NCI-H2227 treated with DMSO at 0.1 percent for 48 hours (cell line): ENCODE measurements at regions not wholly inside any gene's neighbourhood (a gene's known extent, or its start where the extent isn't known, plus 50 kb on each side); places are given as distances from the start of the nearest gene placed in this dataset.
"Not testable (repeated sequence)": the region's sequence is repeated elsewhere in the genome, so short reads cannot be mapped to it uniquely, and the experiment has no call there.

Experiments used
- DNase-seq: peaks from one replicate; lab custom pipeline; 2025; lab: John Stamatoyannopoulos, UW

- DNase-seq, result peak; percentile 17
These were observed 214.6 kb downstream of the PHETA1 start for GRCh38 chr12:111154147-111154834.

GRCh38 chr12:111152561-111152960 is 216.3 kb downstream of the PHETA1 start:
- no peak for DNase-seq

GRCh38 chr12:111150921-111151840 is 217.7 kb downstream of the PHETA1 start:
- DNase-seq, result no peak

GRCh38 chr12:111150360-111150759 is 218.5 kb downstream of the PHETA1 start:
- DNase-seq, result no peak

DNA sequence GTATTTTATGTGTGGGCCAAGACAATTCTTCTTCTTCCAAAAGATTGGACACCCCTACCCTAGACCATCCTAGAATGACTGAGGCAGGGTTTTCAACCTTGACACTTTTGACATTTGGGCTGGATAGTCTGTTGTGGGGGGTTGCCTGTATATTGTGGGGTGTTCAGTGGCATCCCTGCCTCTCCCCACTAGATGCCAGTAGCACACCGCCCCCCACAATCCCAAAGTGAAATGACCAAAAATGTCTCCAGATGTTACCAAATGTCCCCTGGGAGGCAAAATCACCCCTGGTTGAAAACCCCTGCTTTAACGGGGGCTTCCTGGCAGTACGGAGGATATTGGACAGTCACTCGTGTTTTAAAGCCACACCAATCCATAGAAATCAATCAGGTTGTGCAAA is 219.6 kb downstream of the PHETA1 start:
- DNase-seq, result no peak

- DNase-seq, result no peak
These were observed 220.9 kb downstream of the PHETA1 start for GRCh38 chr12:111148005-111148404.

DNA sequence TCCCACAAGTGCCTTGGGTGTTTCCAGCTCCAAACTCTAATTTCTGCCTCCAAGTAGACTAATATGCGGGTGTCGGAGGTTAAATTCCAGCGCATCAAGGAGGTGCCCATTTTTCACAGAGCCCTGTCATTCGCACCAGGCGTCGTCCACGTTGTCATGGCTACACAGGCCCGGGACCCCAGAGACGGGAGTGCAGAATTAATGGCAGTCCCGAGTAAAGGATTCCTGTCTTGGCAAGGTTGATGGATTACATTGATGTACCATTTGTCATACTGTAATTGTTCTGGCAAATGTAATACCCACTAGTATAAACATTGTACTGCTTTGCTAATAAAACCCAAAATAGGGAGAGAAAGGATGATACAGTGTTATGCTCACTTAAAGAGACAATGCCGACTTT is 222.9 kb upstream of the MYL2 start:
- peak; percentile 46 for DNase-seq

- DNase-seq, result no peak
These were observed 220.8 kb upstream of the MYL2 start for GRCh38 chr12:111141205-111141604.

DNA sequence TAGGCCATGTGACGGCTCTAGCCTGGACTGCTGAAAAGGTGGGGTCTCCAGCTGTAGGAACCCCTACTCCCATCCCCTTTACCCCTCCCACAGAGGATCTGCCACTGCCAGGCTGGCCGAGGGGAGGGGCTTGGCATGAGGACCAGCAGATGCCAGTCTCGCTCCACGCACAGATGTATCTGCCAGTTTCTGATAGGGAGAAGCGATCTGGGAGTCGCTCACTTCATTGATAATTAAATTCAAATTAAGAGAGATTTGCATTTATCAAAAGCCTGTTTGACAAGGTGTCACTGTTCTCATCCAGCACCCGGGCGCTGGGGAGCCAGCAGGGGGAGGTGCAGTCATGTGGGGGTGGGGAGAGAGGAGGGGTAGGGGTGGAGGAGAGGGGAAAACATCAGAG is 217.6 kb upstream of the MYL2 start:
- no peak for DNase-seq

DNA sequence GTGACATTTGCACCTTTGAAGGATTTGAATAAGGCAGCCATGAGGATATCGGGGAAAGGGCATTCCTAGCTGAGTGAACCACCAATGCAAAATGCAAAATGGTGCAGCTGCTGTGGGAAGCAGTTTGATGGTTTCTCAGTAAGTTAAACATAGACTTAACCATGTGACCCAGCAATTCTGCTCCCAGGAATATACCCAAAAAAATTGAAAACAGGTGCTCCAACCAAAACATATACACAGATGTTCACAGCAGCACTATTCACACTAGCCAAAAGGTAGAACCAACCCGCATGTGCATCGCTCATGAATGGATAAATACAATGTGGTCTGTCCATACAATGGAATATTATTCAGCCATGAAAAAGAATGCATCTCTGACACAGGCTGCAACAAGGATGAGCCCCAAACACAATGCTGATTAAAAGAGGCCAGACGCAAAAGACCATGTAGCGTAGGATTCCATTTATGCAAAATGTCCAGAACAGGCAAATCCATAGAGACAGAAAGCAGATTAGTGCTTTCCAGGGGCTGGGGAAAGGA is 215.0 kb upstream of the MYL2 start:
- DNase-seq, result no peak

GRCh38 chr12:111130336-111130735 is 210.0 kb upstream of the MYL2 start:
- DNase-seq, result no peak

DNA sequence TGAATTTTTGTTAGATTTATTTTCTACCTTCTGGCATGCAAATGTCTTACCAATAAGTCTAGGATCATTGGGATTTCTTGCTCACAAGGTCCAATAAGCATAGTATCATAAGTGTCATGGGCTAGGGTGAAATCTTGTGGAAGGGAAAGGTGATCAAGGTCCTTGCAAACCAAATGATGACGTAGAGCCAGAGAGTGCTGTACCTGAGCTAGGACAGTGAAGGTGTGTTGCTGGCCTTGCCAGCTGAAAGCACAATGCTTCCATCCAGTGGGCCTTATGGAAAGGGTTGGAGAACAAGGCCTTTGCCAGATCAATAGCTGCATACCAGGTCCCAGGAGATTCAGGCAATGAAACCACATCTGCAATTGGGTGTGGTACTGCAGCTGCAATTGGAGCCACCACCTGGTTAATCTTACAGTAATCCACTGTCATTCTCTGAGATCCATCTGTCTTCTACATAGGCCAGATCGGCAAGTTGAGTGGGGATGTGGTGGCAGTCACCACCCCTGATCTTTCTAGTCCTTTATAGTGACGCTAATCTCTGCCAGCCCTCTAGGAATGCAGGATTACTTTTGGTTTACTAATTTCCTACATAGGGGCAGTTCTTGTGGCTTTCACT is 208.9 kb upstream of the MYL2 start:
- DNase-seq, result no peak

- DNase-seq, result no peak
These were observed 206.0 kb upstream of the MYL2 start for GRCh38 chr12:111126331-111126730.

- DNase-seq, result no peak
These were observed 203.8 kb upstream of the MYL2 start for GRCh38 chr12:111124183-111124582.

DNA sequence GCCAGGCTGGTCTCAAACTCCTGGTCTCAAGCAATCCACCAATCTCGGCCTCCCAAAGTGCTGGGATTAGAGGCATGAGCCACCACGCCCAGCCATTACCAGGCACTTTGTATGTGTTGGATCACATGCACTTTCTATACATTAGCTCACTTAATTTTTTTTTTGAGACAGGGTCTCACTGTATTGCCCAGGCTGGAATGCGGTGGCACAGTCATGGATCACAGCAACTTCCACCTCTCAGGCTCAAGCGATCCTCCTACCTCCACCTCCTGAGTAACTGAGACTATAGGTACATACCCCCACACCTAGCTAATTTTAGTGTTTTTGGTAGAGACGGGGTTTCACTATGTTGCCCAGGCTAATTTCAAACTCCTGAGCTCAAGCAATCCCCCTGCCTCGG is 203.0 kb upstream of the MYL2 start:
- no peak for DNase-seq

DNA sequence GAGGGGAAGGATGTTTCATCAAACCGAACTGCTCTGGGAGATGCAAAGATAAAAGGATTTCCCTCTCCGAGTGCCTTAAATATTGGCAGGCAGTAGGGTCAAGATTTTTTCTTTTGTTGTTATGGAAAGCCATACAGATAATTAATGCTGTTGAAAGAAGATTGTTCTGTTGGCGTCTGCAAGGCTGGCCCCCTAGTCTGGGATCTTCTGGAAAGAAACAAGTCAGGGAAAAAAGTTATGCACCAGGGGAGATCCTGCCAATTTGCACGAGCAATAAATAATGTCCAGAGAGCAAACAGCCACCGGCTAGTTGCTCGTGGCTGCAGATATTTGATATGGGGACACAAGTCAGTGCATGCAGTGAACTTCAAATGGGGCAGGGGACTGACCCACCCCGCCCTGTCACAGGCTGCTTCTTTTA is 202.1 kb upstream of the MYL2 start:
- DNase-seq, result peak; percentile 93

DNA sequence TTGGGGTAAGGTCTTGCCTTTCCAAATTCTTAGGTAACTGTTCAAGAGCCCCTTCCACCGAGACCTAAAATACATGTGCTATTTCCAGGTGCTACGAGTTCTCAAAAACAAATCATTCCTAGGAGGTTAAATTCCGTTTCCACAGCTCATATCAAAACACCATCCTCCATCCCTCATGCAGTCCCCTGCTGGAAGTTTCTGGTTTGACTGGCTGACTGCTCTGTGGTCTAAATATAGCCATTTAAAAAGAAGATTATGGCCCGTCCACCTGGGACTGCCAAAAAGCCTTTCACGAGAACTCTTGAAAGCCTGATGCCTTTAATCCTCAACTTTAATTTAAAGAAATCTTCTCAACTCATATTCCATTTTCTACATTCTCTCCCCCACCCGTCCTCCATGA is 201.5 kb upstream of the MYL2 start:
- peak; percentile 78 for DNase-seq

DNA sequence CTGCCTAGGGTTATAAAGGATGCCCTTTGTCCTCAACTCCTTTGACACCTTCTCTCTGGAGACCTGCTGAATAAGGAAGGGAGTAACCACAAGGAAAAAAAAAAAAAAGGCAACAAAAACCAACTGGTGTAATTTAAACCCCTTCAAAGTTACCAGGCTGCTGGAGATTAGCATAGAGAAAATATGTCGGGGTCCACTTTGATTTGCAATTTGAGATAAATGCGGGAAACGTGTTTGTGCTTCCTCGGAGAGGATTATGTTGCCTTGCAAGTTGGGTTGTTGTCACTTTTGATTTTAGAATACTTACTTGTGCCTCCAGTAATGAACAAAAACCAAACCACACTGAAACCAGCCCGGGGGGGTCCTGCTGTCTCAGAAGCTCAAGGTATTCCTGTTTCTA is 200.2 kb upstream of the MYL2 start:
- DNase-seq, result no peak

GRCh38 chr12:111117017-111117416 is 196.6 kb upstream of the MYL2 start:
- no peak for DNase-seq

- DNase-seq, result not testable (repeated sequence)
These were observed 192.9 kb upstream of the MYL2 start for GRCh38 chr12:111113313-111113712.

DNA sequence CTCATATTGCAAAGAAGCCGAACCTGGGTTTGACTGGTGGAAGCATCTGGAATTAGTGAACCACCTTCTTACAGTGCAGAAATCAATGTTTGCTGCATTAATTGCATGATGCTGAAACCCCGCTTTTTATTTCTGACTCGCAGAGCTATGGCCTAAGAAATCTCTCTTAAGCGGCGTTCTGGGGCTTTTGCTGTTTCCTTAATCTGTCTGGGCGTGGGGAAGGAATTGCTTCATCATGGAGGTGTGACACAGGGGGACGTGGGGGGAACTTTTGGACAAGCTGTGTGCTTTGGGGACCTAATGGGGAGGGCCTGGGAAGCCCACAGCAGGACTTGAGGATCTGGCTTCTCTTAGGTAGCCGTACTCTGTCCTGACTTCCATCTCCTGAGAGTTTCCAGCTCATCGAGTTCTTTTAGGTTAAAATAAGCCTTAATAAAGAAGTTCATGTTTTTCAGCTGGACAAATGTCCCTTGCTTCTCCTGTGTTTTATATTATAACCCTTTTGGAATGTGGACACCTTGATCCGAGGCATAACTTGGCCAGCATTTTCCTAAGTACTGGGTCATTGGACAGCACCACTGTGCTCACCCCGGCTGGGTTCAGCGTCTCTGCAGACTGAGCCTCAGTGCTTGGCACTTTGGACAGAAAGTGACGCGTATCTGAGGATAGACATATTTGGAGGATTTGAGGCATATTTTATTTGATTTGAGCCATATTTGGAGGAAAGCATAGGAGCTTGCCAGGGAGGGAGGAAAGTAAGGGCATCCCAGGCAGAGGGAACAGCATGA is 192.1 kb upstream of the MYL2 start:
- no peak for DNase-seq

- no peak for DNase-seq
These were observed 191.3 kb upstream of the MYL2 start for GRCh38 chr12:111111681-111112080.
